BJ (cell line): ENCODE measurements at regions not wholly inside any gene's neighbourhood (a gene's known extent, or its start where the extent isn't known, plus 50 kb on each side); places are given as distances from the start of the nearest gene placed in this dataset.

Experiments
- CTCF ChIA-PET: fragments of 350-600 bp; formaldehyde crosslinking; extraction: SDS; loops from one replicate; lab custom pipeline; 2021; ENCODE audit warnings: antibody characterized with exemption, inconsistent platforms; lab: Yijun Ruan, JAX
- POLR2A ChIA-PET: fragments of 300-600 bp; sonication (Branson Sonifier 250); formaldehyde crosslinking; extraction: SDS; loops from one replicate; lab custom pipeline; 2021; ENCODE audit warnings: antibody characterized with exemption; lab: Charles Lee
- DNase-seq: peaks from one replicate; pipeline ENCODE4 v3.0.0-alpha.2; 2011; ENCODE audit warnings: low read depth
- H3K27me3 ChIP-seq: 2 replicates; pipeline ENCODE4 v1.6.0; 2011; ENCODE audit warnings: low read length; ENCODE audit not compliant: control insufficient read depth, insufficient read depth
- H3K36me3 ChIP-seq: 2 replicates; pipeline ENCODE4 v1.5.1; 2011; ENCODE audit warnings: low read length; ENCODE audit not compliant: control insufficient read depth, insufficient read depth
- H3K4me3 ChIP-seq: 2 replicates; pipeline ENCODE4 v1.5.1; 2011; ENCODE audit warnings: low read depth, mild to moderate bottlenecking, control low read depth, low read length
- TF ChIP-seq, protein P1 (sequence below): IDR thresholded peaks from 2 replicates; pipeline ENCODE4 v1.5.1; 2011; ENCODE audit warnings: low read depth, mild to moderate bottlenecking, control low read depth, inconsistent platforms, low read length, moderate library complexity; ENCODE audit not compliant: insufficient read depth

GRCh38 chr1:23634518-23634839 lies 57.1 kb upstream of the RPL11 start:
- no peak overlapping the region for H3K4me3 ChIP-seq
- TF ChIP-seq, protein P1, sequence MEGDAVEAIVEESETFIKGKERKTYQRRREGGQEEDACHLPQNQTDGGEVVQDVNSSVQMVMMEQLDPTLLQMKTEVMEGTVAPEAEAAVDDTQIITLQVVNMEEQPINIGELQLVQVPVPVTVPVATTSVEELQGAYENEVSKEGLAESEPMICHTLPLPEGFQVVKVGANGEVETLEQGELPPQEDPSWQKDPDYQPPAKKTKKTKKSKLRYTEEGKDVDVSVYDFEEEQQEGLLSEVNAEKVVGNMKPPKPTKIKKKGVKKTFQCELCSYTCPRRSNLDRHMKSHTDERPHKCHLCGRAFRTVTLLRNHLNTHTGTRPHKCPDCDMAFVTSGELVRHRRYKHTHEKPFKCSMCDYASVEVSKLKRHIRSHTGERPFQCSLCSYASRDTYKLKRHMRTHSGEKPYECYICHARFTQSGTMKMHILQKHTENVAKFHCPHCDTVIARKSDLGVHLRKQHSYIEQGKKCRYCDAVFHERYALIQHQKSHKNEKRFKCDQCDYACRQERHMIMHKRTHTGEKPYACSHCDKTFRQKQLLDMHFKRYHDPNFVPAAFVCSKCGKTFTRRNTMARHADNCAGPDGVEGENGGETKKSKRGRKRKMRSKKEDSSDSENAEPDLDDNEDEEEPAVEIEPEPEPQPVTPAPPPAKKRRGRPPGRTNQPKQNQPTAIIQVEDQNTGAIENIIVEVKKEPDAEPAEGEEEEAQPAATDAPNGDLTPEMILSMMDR, result no peak
- POLR2A ChIA-PET, result interaction anchor here (1.1 kb wide), 1 partner anchor 79 kb away, joined by 3 read pairs; no protein-coding TSS in a partner anchor

DNA sequence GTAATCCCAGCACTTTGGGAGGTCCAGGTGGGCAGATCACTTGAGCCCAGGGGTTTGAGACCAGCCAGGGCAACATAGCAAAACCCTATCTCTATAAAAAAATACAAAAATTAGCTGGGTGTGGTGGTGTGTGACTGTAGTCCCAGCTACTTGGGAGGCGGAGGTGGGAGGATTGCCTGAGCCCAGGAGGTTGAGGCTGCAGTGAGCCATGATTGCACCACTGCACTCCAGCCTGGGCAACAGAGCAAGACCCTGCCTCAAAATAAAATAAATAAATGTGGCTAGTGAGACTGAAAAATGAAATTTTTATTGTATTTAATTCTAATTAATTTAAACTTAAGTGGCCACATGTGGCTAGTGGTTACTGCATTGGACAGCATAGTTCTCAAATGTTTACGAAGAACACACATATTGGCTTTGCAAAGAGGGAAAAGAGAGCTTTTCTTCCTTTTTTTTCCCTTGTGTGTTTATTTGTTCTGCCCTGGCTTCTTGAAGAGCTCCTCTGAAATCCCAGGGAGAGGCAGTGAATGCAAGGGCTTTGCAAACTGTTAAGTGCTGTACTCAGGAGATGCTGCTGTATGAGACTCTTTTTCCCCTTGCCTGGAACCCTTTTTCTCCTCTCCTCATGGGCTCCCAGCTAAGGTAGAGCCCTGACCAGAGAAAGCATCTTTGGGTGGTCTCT lies 59.0 kb upstream of the RPL11 start:
- POLR2A ChIA-PET, result no interaction called here
- no peak for DNase-seq

More at GRCh38 chr1:23634518-23634839, 57.1 kb upstream of the RPL11 start:
- DNase-seq, result no peak
- CTCF ChIA-PET, result interaction anchor here (0.6 to 12.4 kb wide), 31 partner anchors 9 to 150 kb away, joined by 3 to 644 read pairs (median 5); partner anchors contain the start of genes E2F2, ID3 and RPL11
- Histone ChIP-seq H3K27me3 (no peaks in the 10 kb centered on the region), H3K36me3 (no peaks in the 10 kb centered on the region)

GRCh38 chr1:23629708-23630290 lies 61.8 kb upstream of the RPL11 start:
- H3K4me3 ChIP-seq, result no peak overlapping the region
- no peaks in the 10 kb centered on the region for H3K36me3 ChIP-seq
- ChIA-PET CTCF (interaction anchor here (12.4 kb wide), 1 partner anchor 79 kb away, joined by 644 read pairs; the partner anchor contains the start of gene ID3), POLR2A (no interaction called here)
- TF ChIP-seq, protein P1, result no peak
- no peak for DNase-seq
- H3K27me3 ChIP-seq, result peaks cover 3% of the 10 kb centered on the region; the same call in 1 of the 2 replicates

More for the DNA sequence above, 59.0 kb upstream of the RPL11 start:
- H3K36me3 ChIP-seq, result no peaks in the 10 kb centered on the region
- no peaks in the 10 kb centered on the region for H3K27me3 ChIP-seq
- H3K4me3 ChIP-seq, result no peak overlapping the region
- CTCF ChIA-PET, result interaction anchor here (0.6 to 12.4 kb wide), 7 partner anchors 8 to 82 kb away, joined by 3 to 644 read pairs (median 4); partner anchors contain the start of gene ID3
- TF ChIP-seq, protein P1, result no peak

GRCh38 chr1:23628951-23629387 lies 62.6 kb upstream of the RPL11 start:
- CTCF ChIA-PET, result no interaction called here
- DNase-seq, result no peak
- no peak overlapping the region for H3K4me3 ChIP-seq
- H3K27me3 ChIP-seq, result peaks cover 3% of the 10 kb centered on the region; the same call in 1 of the 2 replicates
- H3K36me3 ChIP-seq, result no peaks in the 10 kb centered on the region
- TF ChIP-seq, protein P1, result no peak
- POLR2A ChIA-PET, result no interaction called here

- POLR2A ChIA-PET, result no interaction called here
- CTCF ChIA-PET, result interaction anchor here (1.2 to 1.6 kb wide), 2 partner anchors 10 to 82 kb away, joined by 4 to 5 read pairs; no protein-coding TSS in a partner anchor
- TF ChIP-seq, protein P1, result no peak
- Histone ChIP-seq H3K36me3 (no peaks in the 10 kb centered on the region), H3K4me3 (no peak overlapping the region), H3K27me3 (peaks cover 3% of the 10 kb centered on the region; the same call in 1 of the 2 replicates)
- DNase-seq, result no peak
Measured at GRCh38 chr1:23627069-23627735, 64.4 kb upstream of the RPL11 start.
